ENCODE measurements at regions not wholly inside any gene's neighbourhood (a gene's known extent, or its start where the extent isn't known, plus 50 kb on each side); places are given as distances from the start of the nearest gene placed in this dataset.

GRCh38 chr2:47249157-47249900 is 73.0 kb upstream of the CALM2 start:
- ATAC-seq: no peak
- in situ Hi-C loops (cut with MboI): no loop called here
- no peaks in the 10 kb centered on the region for H3K9me3 ChIP-seq (replicated peaks; ENCODE audit: control insufficient read depth, insufficient read depth, low read depth, low read length)
- H3K9me1 ChIP-seq (ENCODE audit: control insufficient read depth, insufficient read depth, low read length): no peaks in the 10 kb centered on the region
- no peaks in the 10 kb centered on the region for H3K27me3 ChIP-seq (ENCODE audit: control insufficient read depth in 2 of 2, insufficient read depth in 2 of 2, low read length in 2 of 2)
- no TSS peak for BruUV-seq (replicated peaks)
- H3K4me1 ChIP-seq (replicated peaks in 1 of 2; ENCODE audit: control insufficient read depth in 2 of 2, insufficient read depth in 2 of 2, low read length in 2 of 2): peaks cover 9 to 13% of the 10 kb centered on the region in 2 experiments
- intact Hi-C loops (cut with micrococcal nuclease): no loop called here
- no peaks in the 10 kb centered on the region for H3K79me2 ChIP-seq (ENCODE audit: control insufficient read depth, insufficient read depth, low read length)
- no peaks in the 10 kb centered on the region for H4K20me1 ChIP-seq (replicated peaks; ENCODE audit: control insufficient read depth, insufficient read depth, low read length)
- no peak overlapping the region for H2AFZ ChIP-seq (ENCODE audit: low read depth, low read length)
- no peak for FAIRE-seq
- DNase-seq (ENCODE audit: extremely low read depth in 1 of 4, low spot score in 3 of 4): no peak
- 39% methylated on average over 12 of the region's 13 CpGs for WGBS (ENCODE audit: insufficient coverage, low coverage, missing lambda C conversion rate)
- H3K4me2 ChIP-seq (ENCODE audit: insufficient read depth, low read length): no peak overlapping the region
- H3K4me3 ChIP-seq: no peak overlapping the region
- no peaks in the 10 kb centered on the region for H3K36me3 ChIP-seq (ENCODE audit: control insufficient read depth, insufficient read depth, low read length)
- no peak overlapping the region for H3K27ac ChIP-seq (ENCODE audit: extremely low read depth, low read depth, low read length)
- TF ChIP-seq RAD51 (IDR thresholded peaks at IDR 0.05; ENCODE audit: borderline replicate concordance, low read depth) (no peak), DNMT1 (IDR thresholded peaks at IDR 0.05) (no peak), ZNF146 (CRISPR knock-in tag; IDR thresholded peaks at IDR 0.05; ENCODE audit: unreplicated experiment) (no peak), SRSF7 (optimal IDR thresholded peaks at IDR 0.05; ENCODE audit: low read depth, low read length) (no peak), CHCHD3 (CRISPR knock-in tag; IDR thresholded peaks at IDR 0.05) (no peak), MAFK (IDR thresholded peaks at IDR 0.05; ENCODE audit: low read length) (no peak), SFPQ (IDR thresholded peaks at IDR 0.05; ENCODE audit: low read depth, low read length) (no peak), TFAM (CRISPR knock-in tag; conservative IDR thresholded peaks at IDR 0.05) (no peak), HBP1 (CRISPR knock-in tag; IDR thresholded peaks at IDR 0.05) (no peak), HNRNPK (IDR thresholded peaks at IDR 0.05; ENCODE audit: low read depth, low read length, poor library complexity, severe bottlenecking) (no peak), TAF9B (IDR thresholded peaks at IDR 0.05; ENCODE audit: partially characterized antibody) (no peak), MCM5 (IDR thresholded peaks at IDR 0.05; ENCODE audit: low read depth) (no peak)
- CTCF ChIA-PET (ENCODE audit: low intra/inter-chr PET ratio): no interaction called here
- POLR2A ChIA-PET: interaction anchor here (1.6 kb wide), 1 partner anchor 10 kb away, joined by 7 read pairs; no protein-coding TSS in a partner anchor
- H3K9ac ChIP-seq (ENCODE audit: insufficient read depth in 1 of 2, low read depth in 2 of 2, low read length in 2 of 2): 0 out of 4 replicates have a peak overlapping the region, but pooled peaks of 1 of the 2 experiments have one; percentile 43

Data from K562 (cell line).